ENCODE measurements at regions not wholly inside any gene's neighbourhood (a gene's known extent, or its start where the extent isn't known, plus 50 kb on each side); places are given as distances from the start of the nearest gene placed in this dataset.

- TF ChIP-seq YY1 (IDR thresholded peaks at IDR 0.05; ENCODE audit: insufficient read depth, insufficient read length): no peak
- no peak for TF ChIP-seq ZNF274 (IDR thresholded peaks at IDR 0.05; ENCODE audit: low read depth, low read length)
- TF ChIP-seq SUZ12 (IDR thresholded peaks at IDR 0.05; ENCODE audit: extremely low read depth, insufficient read depth, insufficient read length): no peak
- Histone ChIP-seq H3K36me3 (ENCODE audit: insufficient read depth, insufficient read length, low read length) (no peaks in the 10 kb centered on the region), H3K4me3 (ENCODE audit: insufficient read length, low read depth) (no peak overlapping the region), H3K27me3 (ENCODE audit: insufficient read depth, insufficient read length) (no peaks in the 10 kb centered on the region), H3K9me3 (ENCODE audit: insufficient read depth, low read length) (no peaks in the 10 kb centered on the region), H3K4me1 (ENCODE audit: insufficient read depth, insufficient read length) (no peaks in the 10 kb centered on the region), H3K9ac (ENCODE audit: insufficient read length, low read depth) (no peak overlapping the region)
- DNase-seq (ENCODE audit: low read depth, low spot score): no peak
Measured at GRCh38 chr18:78686976-78687685, 292.5 kb upstream of the SALL3 start.

- Histone ChIP-seq H3K9me3 (ENCODE audit: insufficient read depth, low read length) (no peaks in the 10 kb centered on the region), H3K4me1 (ENCODE audit: insufficient read depth, insufficient read length) (no peaks in the 10 kb centered on the region), H3K27me3 (ENCODE audit: insufficient read depth, insufficient read length) (no peaks in the 10 kb centered on the region), H3K9ac (ENCODE audit: insufficient read length, low read depth) (no peak overlapping the region), H3K36me3 (ENCODE audit: insufficient read depth, insufficient read length, low read length) (no peaks in the 10 kb centered on the region), H3K4me3 (ENCODE audit: insufficient read length, low read depth) (no peak overlapping the region)
- no peak for TF ChIP-seq SUZ12 (IDR thresholded peaks at IDR 0.05; ENCODE audit: extremely low read depth, insufficient read depth, insufficient read length)
- no peak for TF ChIP-seq YY1 (IDR thresholded peaks at IDR 0.05; ENCODE audit: insufficient read depth, insufficient read length)
- no peak for TF ChIP-seq ZNF274 (IDR thresholded peaks at IDR 0.05; ENCODE audit: low read depth, low read length)
- no peak for DNase-seq (ENCODE audit: low read depth, low spot score)
Measured at GRCh38 chr18:78687736-78688135, 291.9 kb upstream of the SALL3 start.

- Histone ChIP-seq H3K36me3 (ENCODE audit: insufficient read depth, insufficient read length, low read length) (no peaks in the 10 kb centered on the region), H3K9ac (ENCODE audit: insufficient read length, low read depth) (no peak overlapping the region), H3K9me3 (ENCODE audit: insufficient read depth, low read length) (no peaks in the 10 kb centered on the region), H3K27me3 (ENCODE audit: insufficient read depth, insufficient read length) (no peaks in the 10 kb centered on the region), H3K4me3 (ENCODE audit: insufficient read length, low read depth) (no peak overlapping the region), H3K4me1 (ENCODE audit: insufficient read depth, insufficient read length) (no peaks in the 10 kb centered on the region)
- DNase-seq (ENCODE audit: low read depth, low spot score): no peak
- TF ChIP-seq YY1 (IDR thresholded peaks at IDR 0.05; ENCODE audit: insufficient read depth, insufficient read length) (no peak), ZNF274 (IDR thresholded peaks at IDR 0.05; ENCODE audit: low read depth, low read length) (no peak), SUZ12 (IDR thresholded peaks at IDR 0.05; ENCODE audit: extremely low read depth, insufficient read depth, insufficient read length) (no peak)
Measured at GRCh38 chr18:78688249-78688648, 291.4 kb upstream of the SALL3 start.

- no peak for TF ChIP-seq ZNF274 (IDR thresholded peaks at IDR 0.05; ENCODE audit: low read depth, low read length)
- TF ChIP-seq YY1 (IDR thresholded peaks at IDR 0.05; ENCODE audit: insufficient read depth, insufficient read length): no peak
- no peak for TF ChIP-seq SUZ12 (IDR thresholded peaks at IDR 0.05; ENCODE audit: extremely low read depth, insufficient read depth, insufficient read length)
- no peaks in the 10 kb centered on the region for H3K36me3 ChIP-seq (ENCODE audit: insufficient read depth, insufficient read length, low read length)
- no peak overlapping the region for H3K9ac ChIP-seq (ENCODE audit: insufficient read length, low read depth)
- no peak overlapping the region for H3K4me3 ChIP-seq (ENCODE audit: insufficient read length, low read depth)
- no peaks in the 10 kb centered on the region for H3K9me3 ChIP-seq (ENCODE audit: insufficient read depth, low read length)
- H3K27me3 ChIP-seq (ENCODE audit: insufficient read depth, insufficient read length): no peaks in the 10 kb centered on the region
- H3K4me1 ChIP-seq (ENCODE audit: insufficient read depth, insufficient read length): no peaks in the 10 kb centered on the region
- no peak for DNase-seq (ENCODE audit: low read depth, low spot score)
Measured at GRCh38 chr18:78688916-78689315, 290.7 kb upstream of the SALL3 start.

GRCh38 chr18:78689606-78690005, 290.0 kb upstream of the SALL3 start:
- no peak for DNase-seq (ENCODE audit: low read depth, low spot score)
- no peak for TF ChIP-seq SUZ12 (IDR thresholded peaks at IDR 0.05; ENCODE audit: extremely low read depth, insufficient read depth, insufficient read length)
- no peak for TF ChIP-seq YY1 (IDR thresholded peaks at IDR 0.05; ENCODE audit: insufficient read depth, insufficient read length)
- TF ChIP-seq ZNF274 (IDR thresholded peaks at IDR 0.05; ENCODE audit: low read depth, low read length): no peak
- no peak overlapping the region for H3K4me3 ChIP-seq (ENCODE audit: insufficient read length, low read depth)
- no peak overlapping the region for H3K9ac ChIP-seq (ENCODE audit: insufficient read length, low read depth)
- H3K36me3 ChIP-seq (ENCODE audit: insufficient read depth, insufficient read length, low read length): no peaks in the 10 kb centered on the region
- H3K9me3 ChIP-seq (ENCODE audit: insufficient read depth, low read length): no peaks in the 10 kb centered on the region
- H3K27me3 ChIP-seq (ENCODE audit: insufficient read depth, insufficient read length): no peaks in the 10 kb centered on the region
- no peaks in the 10 kb centered on the region for H3K4me1 ChIP-seq (ENCODE audit: insufficient read depth, insufficient read length)

- no peak for DNase-seq (ENCODE audit: low read depth, low spot score)
- Histone ChIP-seq H3K4me3 (ENCODE audit: insufficient read length, low read depth) (no peak overlapping the region), H3K27me3 (ENCODE audit: insufficient read depth, insufficient read length) (no peaks in the 10 kb centered on the region), H3K9ac (ENCODE audit: insufficient read length, low read depth) (no peak overlapping the region), H3K9me3 (ENCODE audit: insufficient read depth, low read length) (no peaks in the 10 kb centered on the region), H3K36me3 (ENCODE audit: insufficient read depth, insufficient read length, low read length) (no peaks in the 10 kb centered on the region), H3K4me1 (ENCODE audit: insufficient read depth, insufficient read length) (no peaks in the 10 kb centered on the region)
- TF ChIP-seq ZNF274 (IDR thresholded peaks at IDR 0.05; ENCODE audit: low read depth, low read length) (no peak), YY1 (IDR thresholded peaks at IDR 0.05; ENCODE audit: insufficient read depth, insufficient read length) (no peak), SUZ12 (IDR thresholded peaks at IDR 0.05; ENCODE audit: extremely low read depth, insufficient read depth, insufficient read length) (no peak)
Measured at GRCh38 chr18:78692105-78692504, 287.5 kb upstream of the SALL3 start.

GRCh38 chr18:78693429-78693828, 286.2 kb upstream of the SALL3 start:
- H3K36me3 ChIP-seq (ENCODE audit: insufficient read depth, insufficient read length, low read length): no peaks in the 10 kb centered on the region
- no peak overlapping the region for H3K4me3 ChIP-seq (ENCODE audit: insufficient read length, low read depth)
- TF ChIP-seq ZNF274 (IDR thresholded peaks at IDR 0.05; ENCODE audit: low read depth, low read length) (no peak), YY1 (IDR thresholded peaks at IDR 0.05; ENCODE audit: insufficient read depth, insufficient read length) (no peak), SUZ12 (IDR thresholded peaks at IDR 0.05; ENCODE audit: extremely low read depth, insufficient read depth, insufficient read length) (no peak)
- H3K27me3 ChIP-seq (ENCODE audit: insufficient read depth, insufficient read length): no peaks in the 10 kb centered on the region
- no peak for DNase-seq (ENCODE audit: low read depth, low spot score)
- H3K4me1 ChIP-seq (ENCODE audit: insufficient read depth, insufficient read length): no peaks in the 10 kb centered on the region
- no peak overlapping the region for H3K9ac ChIP-seq (ENCODE audit: insufficient read length, low read depth)
- no peaks in the 10 kb centered on the region for H3K9me3 ChIP-seq (ENCODE audit: insufficient read depth, low read length)
